Medulla oblongata (tissue), 1 donor: ENCODE measurements at regions not wholly inside any gene's neighbourhood (a gene's known extent, or its start where the extent isn't known, plus 50 kb on each side); places are given as distances from the start of the nearest gene placed in this dataset.

ENCODE experiments used
- DNase-seq: peaks from one replicate; pipeline ENCODE4 v3.0.0-alpha.2; 2015; ENCODE audit errors: extremely low spot score

DNA sequence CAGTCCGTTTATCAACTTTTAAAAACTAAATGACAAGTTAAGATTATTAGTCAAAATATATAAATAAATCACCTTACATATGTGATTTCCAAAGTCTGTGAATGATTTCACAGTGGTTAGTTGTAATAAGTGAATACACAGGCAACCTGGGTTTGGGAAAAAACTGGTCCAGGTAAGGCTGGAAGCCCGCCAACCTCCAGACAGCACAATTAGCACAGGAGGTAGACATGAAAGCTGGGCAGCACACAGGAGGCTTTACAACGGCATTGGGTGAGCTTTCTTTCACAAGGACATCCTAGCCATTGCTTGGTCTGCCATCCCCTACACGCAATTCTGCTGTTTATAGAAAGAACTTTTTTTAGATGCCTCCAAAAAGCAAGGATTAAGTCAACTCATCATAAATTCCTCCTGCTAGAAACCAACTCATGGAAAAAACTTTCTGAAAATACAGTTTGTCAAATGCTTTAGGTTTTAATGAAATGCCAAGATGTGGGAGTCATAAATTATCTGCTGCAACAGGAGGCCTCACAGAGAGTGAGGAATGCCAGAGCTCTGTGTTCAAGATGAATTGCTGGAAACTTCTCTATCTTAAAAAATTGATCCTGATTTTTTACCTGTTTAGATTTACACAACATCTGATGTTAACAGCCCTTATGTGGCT lies 346.8 kb upstream of the NFE2L3 start:
- DNase-seq: no peak

- DNase-seq: no peak
Observed at GRCh38 chr7:25807086-25807611, 344.8 kb upstream of the NFE2L3 start.

DNA sequence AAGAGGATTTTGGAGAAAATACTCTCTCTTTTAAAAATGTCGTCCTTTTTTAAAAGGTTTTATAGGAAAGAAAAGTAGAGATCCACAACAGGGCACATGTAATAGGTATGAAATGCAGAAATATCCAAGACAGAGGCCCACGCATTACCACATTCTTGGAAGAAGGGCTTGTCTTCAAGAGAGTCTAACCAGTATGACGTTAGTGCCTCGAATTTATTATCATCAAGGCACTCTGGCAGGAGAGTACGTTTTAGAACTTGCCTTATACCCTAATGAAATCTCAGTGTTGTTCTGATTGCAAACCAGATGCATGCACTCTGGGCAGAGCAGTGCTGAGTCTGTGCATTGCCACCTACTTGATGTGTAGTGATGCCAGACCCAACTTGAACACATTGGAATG lies 342.6 kb upstream of the NFE2L3 start:
- DNase-seq: no peak

DNA sequence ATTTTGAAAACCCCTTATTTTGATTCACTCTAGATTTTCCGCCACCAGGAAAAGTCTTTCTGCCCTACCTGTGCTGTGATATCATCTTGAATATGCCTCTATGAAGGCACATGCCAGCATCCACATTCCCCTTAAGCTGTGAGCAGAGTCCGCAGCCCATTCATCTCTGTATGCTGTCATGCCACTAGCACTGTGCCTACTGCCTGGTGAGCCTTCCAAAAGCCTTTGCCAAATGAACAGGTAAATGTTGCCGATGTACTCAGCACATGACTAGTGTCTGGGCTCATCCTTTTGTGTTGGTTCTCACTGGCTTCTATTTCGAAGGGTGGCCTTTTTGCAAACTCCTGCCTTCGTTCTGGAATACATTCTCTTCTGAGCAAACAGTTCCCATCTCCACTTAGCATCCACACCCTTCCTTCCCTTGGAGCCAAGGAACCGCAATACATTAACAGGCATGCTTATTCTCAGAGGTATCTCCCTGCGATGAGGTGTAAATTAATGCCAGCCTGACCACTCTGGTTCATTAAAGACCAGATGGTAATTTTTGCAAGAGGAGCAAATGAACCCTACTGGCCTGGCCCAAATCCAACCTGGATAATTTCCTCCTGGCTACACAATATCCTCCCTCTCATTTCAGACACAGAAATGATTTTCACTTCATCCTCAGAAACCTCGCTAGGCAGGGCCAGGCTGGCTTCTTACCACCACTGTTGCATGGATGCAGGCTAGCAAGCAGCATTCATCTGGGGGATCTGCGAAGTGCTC lies 339.7 kb upstream of the NFE2L3 start:
- DNase-seq: no peak

- no peak for DNase-seq
Observed at GRCh38 chr7:25813381-25813780, 338.6 kb upstream of the NFE2L3 start.

DNA sequence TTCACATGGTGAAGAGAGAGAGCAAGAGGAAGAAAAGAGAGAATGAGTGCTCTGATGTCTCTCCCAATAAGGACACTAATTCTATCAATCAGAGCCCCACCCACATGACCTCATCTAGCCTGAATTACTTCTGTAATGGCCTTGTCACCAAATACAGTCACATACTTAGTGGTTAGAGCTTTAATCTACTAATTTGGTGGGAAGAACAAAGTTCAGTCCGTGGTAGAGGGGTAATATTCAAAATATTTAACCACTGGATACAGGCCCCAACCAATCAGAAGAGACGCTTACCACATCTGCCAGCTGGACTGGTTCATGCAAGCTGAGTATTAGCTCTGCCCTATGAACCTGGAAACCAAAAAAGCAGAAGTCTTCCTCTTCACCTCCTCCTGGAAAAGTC lies 336.3 kb upstream of the NFE2L3 start:
- DNase-seq: no peak

- DNase-seq: no peak
Observed at GRCh38 chr7:25820432-25821040, 331.5 kb upstream of the NFE2L3 start.

- DNase-seq: no peak
Observed at GRCh38 chr7:25821225-25821624, 330.8 kb upstream of the NFE2L3 start.

- DNase-seq: no peak
Observed at GRCh38 chr7:25822823-25823222, 329.2 kb upstream of the NFE2L3 start.

DNA sequence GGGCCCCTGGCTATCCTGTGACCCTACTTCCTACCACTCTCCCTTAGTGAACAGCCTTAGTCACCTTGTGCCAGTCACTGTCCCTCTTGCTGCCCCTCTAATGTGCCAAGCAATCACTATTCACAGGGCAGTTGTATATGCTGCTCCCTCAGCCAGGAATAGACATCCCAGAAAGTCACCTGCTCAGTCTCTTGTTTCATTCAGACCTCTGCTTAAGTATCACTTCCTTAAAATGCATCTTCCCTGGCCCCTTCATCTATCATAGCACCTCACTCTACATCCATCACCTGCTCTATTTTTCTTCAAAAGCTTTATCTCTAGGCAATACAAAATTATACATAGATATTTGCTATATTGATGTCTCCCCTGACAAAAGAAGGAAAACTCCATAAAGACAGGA lies 328.4 kb upstream of the NFE2L3 start:
- no peak for DNase-seq

DNA sequence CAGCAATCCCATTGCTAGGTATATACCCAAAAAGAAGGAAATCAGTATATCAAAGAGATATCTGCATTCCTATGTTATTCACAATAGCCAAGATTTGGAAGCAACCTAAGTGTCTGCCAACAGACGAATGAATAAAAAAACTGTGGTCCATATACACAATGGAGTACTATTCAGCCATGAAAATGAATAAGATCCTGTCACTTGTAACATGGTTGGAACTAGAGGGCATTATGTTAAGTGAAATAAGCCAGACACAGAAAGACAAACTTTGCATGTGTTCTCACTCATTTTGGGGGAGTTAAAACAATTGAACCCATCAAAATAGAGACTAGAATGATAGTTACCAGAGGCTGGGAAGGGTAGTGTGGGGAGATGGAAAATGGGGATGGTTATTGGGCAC lies 323.5 kb upstream of the NFE2L3 start:
- DNase-seq: no peak

GRCh38 chr7:25829663-25830062 lies 322.3 kb upstream of the NFE2L3 start:
- DNase-seq: no peak

GRCh38 chr7:25830215-25830614 lies 321.8 kb upstream of the NFE2L3 start:
- DNase-seq: peak; percentile 68

DNA sequence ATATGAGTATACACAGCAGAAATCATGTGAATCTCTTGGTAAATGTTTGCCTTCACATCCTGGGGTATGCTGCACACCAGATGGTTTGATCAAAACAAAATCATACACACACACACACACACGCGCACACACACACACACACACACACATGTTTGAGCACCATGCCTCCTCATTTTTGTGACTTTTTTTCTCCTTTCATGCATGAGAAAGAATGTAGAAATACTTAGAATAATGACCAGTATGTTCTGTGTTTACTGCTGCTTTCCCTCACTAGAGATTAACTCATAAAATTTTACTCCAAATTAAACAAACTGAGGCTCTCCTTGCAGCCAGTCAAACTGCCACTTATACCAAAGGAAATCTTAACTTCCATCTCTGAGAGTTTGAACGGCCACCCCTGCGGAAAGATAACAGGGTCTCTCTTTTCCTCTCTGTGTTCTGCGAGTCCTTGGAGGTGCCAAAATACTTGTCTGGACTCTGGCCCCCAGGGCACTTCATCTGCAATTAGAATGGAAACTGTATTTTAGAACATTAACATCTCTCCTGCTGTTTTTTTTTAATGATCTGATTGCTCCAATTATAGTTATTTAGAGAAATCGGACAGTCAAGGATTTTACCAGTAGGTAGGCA lies 320.8 kb upstream of the NFE2L3 start:
- DNase-seq: no peak

- no peak for DNase-seq
Observed at GRCh38 chr7:25831831-25832411, 320.1 kb upstream of the NFE2L3 start.

- peak; percentile 82 for DNase-seq
Observed at GRCh38 chr7:25832456-25832855, 319.5 kb upstream of the NFE2L3 start.

- no peak for DNase-seq
Observed at GRCh38 chr7:25832929-25833328, 319.1 kb upstream of the NFE2L3 start.

DNA sequence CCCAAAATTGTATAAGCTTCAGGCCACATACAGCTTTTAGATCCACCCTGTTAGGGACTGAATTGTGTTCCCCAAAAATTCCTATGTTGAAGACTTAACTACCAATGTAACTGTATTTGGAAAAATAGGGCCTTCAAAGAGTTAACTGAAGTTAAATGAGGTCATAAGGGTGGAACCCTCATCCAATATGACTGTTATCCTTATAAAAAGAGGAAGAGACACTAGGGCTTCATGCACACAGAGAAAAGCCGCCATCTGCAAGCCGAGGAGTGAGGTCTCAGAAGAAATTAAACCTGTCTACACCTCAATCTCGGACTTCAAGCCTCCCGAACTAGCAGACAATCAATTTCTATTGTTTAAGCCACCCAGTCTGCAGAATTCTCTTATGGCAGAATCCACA lies 317.9 kb upstream of the NFE2L3 start:
- no peak for DNase-seq

GRCh38 chr7:25835197-25835596 lies 316.8 kb upstream of the NFE2L3 start:
- DNase-seq: no peak

- DNase-seq: no peak
Observed at GRCh38 chr7:25839084-25839769, 312.8 kb upstream of the NFE2L3 start.

DNA sequence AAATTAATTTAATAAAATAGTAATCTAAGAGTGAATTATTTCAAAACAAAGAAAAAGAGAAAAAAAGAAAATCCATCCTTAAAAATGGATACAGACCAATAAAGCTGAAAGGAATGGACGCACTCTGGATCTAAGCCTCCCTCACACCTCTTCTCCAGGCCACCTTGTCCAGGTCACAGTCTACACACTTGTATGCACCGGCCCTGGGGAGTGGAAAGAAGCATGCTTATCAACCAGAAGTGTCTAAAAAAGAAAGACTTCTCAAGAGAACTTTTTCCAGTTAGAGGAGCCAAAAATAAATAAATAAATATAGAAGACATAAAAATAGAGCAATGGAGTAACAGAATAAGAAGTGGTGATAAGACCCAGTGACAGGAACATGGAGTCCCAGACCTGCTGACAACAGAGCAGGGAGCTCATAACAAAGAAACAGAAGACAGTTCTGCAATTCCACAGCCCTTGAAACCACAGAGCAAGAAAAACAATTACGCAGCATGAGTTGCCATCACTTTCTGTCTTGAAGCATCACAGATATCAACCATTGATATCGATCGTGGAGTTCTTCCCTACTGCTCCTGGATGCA lies 311.7 kb upstream of the NFE2L3 start:
- DNase-seq: no peak
